SU-DHL-6 (cell line): ENCODE measurements at regions not wholly inside any gene's neighbourhood (a gene's known extent, or its start where the extent isn't known, plus 50 kb on each side); places are given as distances from the start of the nearest gene placed in this dataset.

ENCODE experiments used
- H2AFZ ChIP-seq: fragments of 200-600 bp; sonication (generic); 2 replicates; pipeline ENCODE4 v1.6.1; 2014; ENCODE audit warnings: low read depth, mild to moderate bottlenecking, moderate library complexity, mixed read lengths, antibody characterized with exemption, low read length; ENCODE audit not compliant: severe bottlenecking
- H3F3A ChIP-seq: fragments of 200-600 bp; shearing (Covaris generic); 2 replicates; pipeline ENCODE4 v1.6.0; 2016; ENCODE audit warnings: antibody characterized with exemption, mild to moderate bottlenecking; ENCODE audit not compliant: insufficient read depth
- H3K27ac ChIP-seq: fragments of 200-600 bp; sonication (generic); 2 replicates; pipeline ENCODE4 v1.5.1; 2016; ENCODE audit warnings: low read depth, mild to moderate bottlenecking, low read length, moderate library complexity, mixed read lengths
- H3K27me3 ChIP-seq: fragments of 200-600 bp; sonication (generic), shearing (Covaris generic); 2 replicates; pipeline ENCODE4 v1.6.0; 2014; ENCODE audit warnings: mild to moderate bottlenecking, low read length
- H3K36me3 ChIP-seq: fragments of 200-600 bp; sonication (generic); 2 replicates; pipeline ENCODE4 v1.6.1; 2014; ENCODE audit warnings: mild to moderate bottlenecking, low read length, mixed read lengths
- H3K4me2 ChIP-seq: fragments of 300-600, 200-600 bp; shearing (Covaris generic), sonication (generic); 2 replicates; pipeline ENCODE4 v1.6.0; 2014; ENCODE audit warnings: low read length, low read depth, mild to moderate bottlenecking; ENCODE audit not compliant: poor library complexity, severe bottlenecking
- H3K4me3 ChIP-seq: fragments of 200-600 bp; sonication (generic); 2 replicates; pipeline ENCODE4 v1.5.1; 2014; ENCODE audit warnings: antibody characterized with exemption, low read length, mild to moderate bottlenecking, mixed read lengths; ENCODE audit not compliant: insufficient read depth, poor library complexity, severe bottlenecking
- H3K79me2 ChIP-seq: fragments of 200-600 bp; sonication (generic); 2 replicates; pipeline ENCODE4 v1.6.1; 2014; ENCODE audit warnings: mild to moderate bottlenecking, low read length, moderate library complexity; ENCODE audit not compliant: insufficient read depth
- H3K9ac ChIP-seq: fragments of 200-600 bp; sonication (generic); 2 replicates; pipeline ENCODE4 v1.7.0; 2014; ENCODE audit warnings: mild to moderate bottlenecking, low read length
- H3K9me2 ChIP-seq: fragments of 200-600 bp; sonication (generic); replicated peaks from 2 replicates; pipeline ENCODE4 v1.6.1; 2014; ENCODE audit warnings: low read length; ENCODE audit not compliant: insufficient read depth
- H3K9me3 ChIP-seq: fragments of 200-600 bp; sonication (generic); 2 replicates; pipeline ENCODE4 v1.6.1; 2014; ENCODE audit warnings: low read length, mixed read lengths; ENCODE audit not compliant: insufficient read depth
- H4K20me1 ChIP-seq: fragments of 200-600 bp; sonication (generic); 2 replicates; pipeline ENCODE4 v1.6.1; 2014; ENCODE audit warnings: low read depth, mild to moderate bottlenecking, antibody characterized with exemption, low read length, moderate library complexity, mixed read lengths
- EZH2phosphoT487 ChIP-seq: fragments of 200-600 bp; sonication (generic), shearing (Covaris generic); conservative IDR thresholded peaks from 2 replicates; pipeline ENCODE4 v1.6.1; 2018; ENCODE audit warnings: mild to moderate bottlenecking, antibody characterized with exemption, low read length, moderate library complexity, mixed read lengths
- TF ChIP-seq, protein P1 (sequence below): fragments of 200-600 bp; sonication (generic); IDR thresholded peaks from one replicate; pipeline ENCODE4 v1.5.1; 2017; ENCODE audit warnings: antibody characterized with exemption, mild to moderate bottlenecking, low read length, moderate library complexity; ENCODE audit not compliant: insufficient read depth, poor library complexity, severe bottlenecking

DNA sequence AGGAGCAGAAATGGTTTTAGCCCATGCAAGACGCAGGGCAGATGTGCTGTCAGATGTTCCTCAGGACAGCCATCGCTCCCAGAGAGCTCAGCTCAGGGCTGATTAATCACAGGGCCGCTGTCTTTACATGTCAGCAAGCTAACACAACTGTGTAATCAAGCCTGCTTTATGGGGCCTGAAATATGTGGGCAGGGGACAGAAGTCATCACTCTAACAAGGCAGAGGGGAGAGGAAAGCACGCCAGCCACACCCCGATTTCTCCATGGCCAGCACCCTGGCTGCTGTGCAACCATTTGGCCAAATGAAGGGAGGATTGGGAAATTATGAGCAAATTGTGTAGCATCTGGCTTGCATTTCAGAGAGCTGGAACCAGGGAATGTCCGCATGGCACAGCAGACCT is 368.8 kb downstream of the NPHP4 start:
- no peaks in the 10 kb centered on the region for H3K9me3 ChIP-seq

DNA sequence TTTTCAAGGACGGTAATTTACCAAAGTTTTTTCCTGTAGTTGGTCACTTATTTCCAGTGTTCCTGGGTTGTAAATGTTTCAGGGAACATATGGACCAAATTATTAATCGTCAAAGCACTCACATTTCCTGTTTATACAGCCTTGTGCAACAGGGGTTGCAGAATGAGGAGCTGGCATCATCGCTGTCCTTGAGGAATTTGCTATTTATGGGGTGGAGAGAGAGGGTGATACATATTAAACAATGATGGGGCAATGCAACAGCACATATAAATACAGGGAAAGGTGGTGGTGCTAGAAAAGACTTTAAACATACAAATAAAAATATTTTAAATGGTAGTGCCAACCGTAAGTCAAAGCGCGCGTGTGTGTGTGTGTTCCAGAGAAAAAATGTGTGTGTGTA is 369.8 kb downstream of the NPHP4 start:
- H3K27ac ChIP-seq: no peak overlapping the region
- H4K20me1 ChIP-seq: no peaks in the 10 kb centered on the region
- H3K9me2 ChIP-seq: no peaks in the 10 kb centered on the region
- no peak overlapping the region for H3K4me2 ChIP-seq
- TF ChIP-seq, protein P1, sequence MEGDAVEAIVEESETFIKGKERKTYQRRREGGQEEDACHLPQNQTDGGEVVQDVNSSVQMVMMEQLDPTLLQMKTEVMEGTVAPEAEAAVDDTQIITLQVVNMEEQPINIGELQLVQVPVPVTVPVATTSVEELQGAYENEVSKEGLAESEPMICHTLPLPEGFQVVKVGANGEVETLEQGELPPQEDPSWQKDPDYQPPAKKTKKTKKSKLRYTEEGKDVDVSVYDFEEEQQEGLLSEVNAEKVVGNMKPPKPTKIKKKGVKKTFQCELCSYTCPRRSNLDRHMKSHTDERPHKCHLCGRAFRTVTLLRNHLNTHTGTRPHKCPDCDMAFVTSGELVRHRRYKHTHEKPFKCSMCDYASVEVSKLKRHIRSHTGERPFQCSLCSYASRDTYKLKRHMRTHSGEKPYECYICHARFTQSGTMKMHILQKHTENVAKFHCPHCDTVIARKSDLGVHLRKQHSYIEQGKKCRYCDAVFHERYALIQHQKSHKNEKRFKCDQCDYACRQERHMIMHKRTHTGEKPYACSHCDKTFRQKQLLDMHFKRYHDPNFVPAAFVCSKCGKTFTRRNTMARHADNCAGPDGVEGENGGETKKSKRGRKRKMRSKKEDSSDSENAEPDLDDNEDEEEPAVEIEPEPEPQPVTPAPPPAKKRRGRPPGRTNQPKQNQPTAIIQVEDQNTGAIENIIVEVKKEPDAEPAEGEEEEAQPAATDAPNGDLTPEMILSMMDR: no peak
- TF ChIP-seq EZH2phosphoT487: no peak
- no peak overlapping the region for H2AFZ ChIP-seq
- no peaks in the 10 kb centered on the region for H3K27me3 ChIP-seq
- H3K9me3 ChIP-seq: no peaks in the 10 kb centered on the region
- H3K36me3 ChIP-seq: no peaks in the 10 kb centered on the region
- H3K4me3 ChIP-seq: no peak overlapping the region
- H3K79me2 ChIP-seq: no peaks in the 10 kb centered on the region
- no peak overlapping the region for H3K9ac ChIP-seq
- H3F3A ChIP-seq: no peaks in the 10 kb centered on the region

More for the DNA sequence above, 368.8 kb downstream of the NPHP4 start:
- Histone ChIP-seq H3F3A (no peaks in the 10 kb centered on the region), H4K20me1 (no peaks in the 10 kb centered on the region), H3K4me3 (no peak overlapping the region), H3K36me3 (no peaks in the 10 kb centered on the region), H3K27ac (no peak overlapping the region), H3K9me2 (no peaks in the 10 kb centered on the region), H3K27me3 (no peaks in the 10 kb centered on the region), H2AFZ (no peak overlapping the region), H3K4me2 (no peak overlapping the region), H3K9ac (no peak overlapping the region), H3K79me2 (no peaks in the 10 kb centered on the region)
- TF ChIP-seq, protein P1: no peak
- TF ChIP-seq EZH2phosphoT487: no peak

DNA sequence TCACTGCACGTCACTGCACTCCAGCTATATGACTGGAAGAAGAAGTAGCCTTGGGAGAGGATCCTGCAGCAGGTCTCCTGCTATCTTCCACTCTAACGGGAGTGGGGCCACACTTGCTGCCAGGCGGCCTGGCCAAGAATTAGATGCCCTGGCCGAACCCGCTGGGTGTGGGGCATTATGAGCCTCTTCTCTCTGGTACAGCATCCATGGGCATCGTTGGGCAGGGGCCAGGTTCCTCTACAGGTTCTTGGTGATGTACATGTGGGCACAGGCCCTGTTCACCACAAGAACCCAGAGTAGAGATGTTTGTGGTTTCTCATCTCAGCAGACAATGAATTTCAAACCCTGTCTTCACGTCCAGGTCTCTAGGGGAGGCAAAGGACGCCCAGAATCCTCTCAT is 370.5 kb downstream of the NPHP4 start:
- H3K27ac ChIP-seq: no peak overlapping the region
- H3K4me2 ChIP-seq: no peak overlapping the region
- no peaks in the 10 kb centered on the region for H3K9me2 ChIP-seq
- no peaks in the 10 kb centered on the region for H3K9me3 ChIP-seq
- H3K36me3 ChIP-seq: no peaks in the 10 kb centered on the region
- H3F3A ChIP-seq: no peaks in the 10 kb centered on the region
- no peaks in the 10 kb centered on the region for H3K27me3 ChIP-seq
- H4K20me1 ChIP-seq: no peaks in the 10 kb centered on the region
- H3K4me3 ChIP-seq: no peak overlapping the region
- no peaks in the 10 kb centered on the region for H3K79me2 ChIP-seq
- no peak overlapping the region for H3K9ac ChIP-seq
- no peak overlapping the region for H2AFZ ChIP-seq
- TF ChIP-seq, protein P1: no peak
- TF ChIP-seq EZH2phosphoT487: no peak
